ENCODE measurements at regions not wholly inside any gene's neighbourhood (a gene's known extent, or its start where the extent isn't known, plus 50 kb on each side); places are given as distances from the start of the nearest gene placed in this dataset.
"Not testable (repeated sequence)": the region's sequence is repeated elsewhere in the genome, so short reads cannot be mapped to it uniquely, and the experiment has no call there.

DNA sequence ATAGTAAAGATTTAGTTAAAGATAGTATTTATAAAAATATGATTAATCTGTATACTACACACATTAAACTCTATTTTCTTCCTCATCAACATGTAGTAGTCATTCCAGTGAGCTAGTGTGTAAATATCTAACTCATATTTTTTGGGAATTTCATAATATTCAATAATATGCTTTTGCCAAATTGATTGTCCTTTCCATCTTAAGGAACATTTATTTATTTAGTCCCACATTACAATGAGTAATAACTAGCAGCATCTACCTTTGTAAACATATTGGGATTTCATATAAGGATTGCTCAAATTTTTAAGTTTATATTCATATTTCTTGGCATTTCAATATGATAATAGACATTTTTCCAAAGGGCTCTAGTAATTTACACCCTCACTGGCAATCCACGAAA lies 53.9 kb upstream of the GOLGA8B start:
- Histone ChIP-seq H3K4me3 (ENCODE audit: control extremely low read depth in 1 of 5, extremely low read depth in 1 of 5, insufficient read depth in 1 of 5, low read depth in 2 of 5, low read length in 4 of 5) (no peak overlapping the region), H3K9ac (ENCODE audit: low read length) (no peak overlapping the region), H3K27me3 (replicated peaks in 1 of 4; ENCODE audit: control extremely low read depth in 1 of 4, control insufficient read depth in 3 of 4, insufficient read depth in 4 of 4, low read length in 3 of 4) (no peaks in the 10 kb centered on the region), H3K27ac (ENCODE audit: low read length in 2 of 2) (no peak overlapping the region), H3K9me3 (ENCODE audit: control extremely low read depth in 1 of 3, control insufficient read depth in 2 of 3, insufficient read depth in 1 of 3, low read length in 2 of 3) (no peaks in the 10 kb centered on the region), H2AFZ (ENCODE audit: insufficient read depth, low read depth, low read length, poor library complexity, severe bottlenecking) (no peak overlapping the region), H4K20me1 (ENCODE audit: control insufficient read depth, insufficient read depth, low read length, poor library complexity, severe bottlenecking) (no peaks in the 10 kb centered on the region), H3K4me1 (ENCODE audit: control insufficient read depth in 2 of 2, insufficient read depth in 2 of 2, low read length in 2 of 2) (no peaks in the 10 kb centered on the region), H3K36me3 (replicated peaks in 1 of 2; ENCODE audit: control extremely low read depth in 1 of 2, control insufficient read depth in 1 of 2, extremely low read depth in 1 of 2, insufficient read depth in 2 of 2, low read length in 1 of 2) (no peaks in the 10 kb centered on the region), H3K79me2 (ENCODE audit: control insufficient read depth, insufficient read depth, low read length) (no peaks in the 10 kb centered on the region), H3K4me2 (replicated peaks; ENCODE audit: low read depth, low read length, poor library complexity, severe bottlenecking) (no peak overlapping the region)
- Mint-ChIP-seq H3K9me3 (ENCODE audit: insufficient read depth) (no peaks in the 10 kb centered on the region), H3K27ac (no peak overlapping the region), H3K27me3 (peaks cover 8% of the 10 kb centered on the region), H3K4me3 (no peak overlapping the region), H3K4me1 (no peaks in the 10 kb centered on the region)
- ATAC-seq (ENCODE audit: low read depth), result no peak
- CTCF ChIA-PET, result no interaction called here
- intact Hi-C loops (cut with micrococcal nuclease), result no loop called here
- TF ChIP-seq CTCF (IDR thresholded peaks at IDR 0.05) (no peak), EZH2 (IDR thresholded peaks at IDR 0.05; ENCODE audit: borderline replicate concordance, insufficient read depth, low read depth, low read length, poor library complexity, severe bottlenecking) (no peak)
- POLR2A ChIA-PET, result no interaction called here
- no CpG with 5 or more reads among the region's 1 CpG for WGBS (ENCODE audit: insufficient coverage)
- DNase-seq, result no peak

DNA sequence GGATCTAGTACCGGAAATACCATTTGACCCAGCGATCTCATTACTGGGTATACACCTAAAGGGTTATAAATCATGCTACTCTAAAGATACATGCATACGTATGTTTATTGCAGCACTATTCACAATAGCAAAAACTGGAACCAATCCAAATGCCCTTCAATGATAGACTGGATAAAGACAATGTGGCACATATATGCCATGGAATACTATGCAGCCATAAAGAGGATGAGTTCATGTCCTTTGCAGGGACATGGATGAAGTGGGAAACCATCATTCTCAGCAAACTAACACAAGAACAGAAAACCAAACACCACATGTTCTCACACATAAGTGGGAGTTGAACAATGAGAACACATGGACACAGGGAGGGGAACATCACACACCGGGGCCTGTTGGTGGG lies 50.2 kb upstream of the GOLGA8B start:
- intact Hi-C loops (cut with micrococcal nuclease); H3K27me3 Mint-ChIP-seq; H2AFZ ChIP-seq (ENCODE audit: insufficient read depth, low read depth, low read length, poor library complexity, severe bottlenecking); H3K27ac ChIP-seq (ENCODE audit: low read length in 2 of 2); H3K9me3 ChIP-seq (ENCODE audit: control extremely low read depth in 1 of 3, control insufficient read depth in 2 of 3, insufficient read depth in 1 of 3, low read length in 2 of 3); CTCF ChIA-PET; H3K9ac ChIP-seq (ENCODE audit: low read length); H3K36me3 ChIP-seq (replicated peaks in 1 of 2; ENCODE audit: control extremely low read depth in 1 of 2, control insufficient read depth in 1 of 2, extremely low read depth in 1 of 2, insufficient read depth in 2 of 2, low read length in 1 of 2); H3K79me2 ChIP-seq (ENCODE audit: control insufficient read depth, insufficient read depth, low read length); H3K4me3 Mint-ChIP-seq; H3K27ac Mint-ChIP-seq; H4K20me1 ChIP-seq (ENCODE audit: control insufficient read depth, insufficient read depth, low read length, poor library complexity, severe bottlenecking); H3K4me1 ChIP-seq (ENCODE audit: control insufficient read depth in 2 of 2, insufficient read depth in 2 of 2, low read length in 2 of 2); H3K4me1 Mint-ChIP-seq; H3K4me3 ChIP-seq (ENCODE audit: control extremely low read depth in 1 of 5, extremely low read depth in 1 of 5, insufficient read depth in 1 of 5, low read depth in 2 of 5, low read length in 4 of 5); H3K9me3 Mint-ChIP-seq (ENCODE audit: insufficient read depth); H3K4me2 ChIP-seq (replicated peaks; ENCODE audit: low read depth, low read length, poor library complexity, severe bottlenecking); ATAC-seq (ENCODE audit: low read depth); DNase-seq; H3K27me3 ChIP-seq (replicated peaks in 1 of 4; ENCODE audit: control extremely low read depth in 1 of 4, control insufficient read depth in 3 of 4, insufficient read depth in 4 of 4, low read length in 3 of 4); POLR2A ChIA-PET: not testable (repeated sequence)
- no CpG with 5 or more reads among the region's 4 CpGs for WGBS (ENCODE audit: insufficient coverage)

Measured in B cell (primary cell).